ENCODE measurements at regions not wholly inside any gene's neighbourhood (a gene's known extent, or its start where the extent isn't known, plus 50 kb on each side); places are given as distances from the start of the nearest gene placed in this dataset.
"Not testable (repeated sequence)": the region's sequence is repeated elsewhere in the genome, so short reads cannot be mapped to it uniquely, and the experiment has no call there.

DNA sequence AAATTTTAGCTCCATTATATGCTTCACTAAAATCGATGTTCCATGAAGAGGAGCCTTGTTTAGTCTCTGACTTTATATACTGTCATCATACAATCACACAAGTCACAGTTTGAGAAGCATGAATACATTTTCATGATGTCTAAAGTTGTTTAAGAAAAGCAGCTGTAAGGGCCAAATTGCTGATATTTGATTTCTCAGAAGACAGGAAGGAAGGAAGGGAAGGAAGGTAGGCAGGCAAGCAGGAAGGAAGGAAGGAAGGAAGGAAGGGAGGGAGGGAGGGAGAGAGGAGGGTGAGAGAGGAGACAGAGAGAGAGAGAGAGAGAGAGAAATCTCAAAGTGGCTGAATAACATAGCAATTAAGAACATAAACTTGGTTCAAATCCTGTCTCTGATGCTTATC, 153.7 kb downstream of the RTL9 start:
- no TSS peak for BruUV-seq (replicated peaks)
- DNase-seq (ENCODE audit: unreplicated experiment), result no peak
- Mint-ChIP-seq H3K4me3 (ENCODE audit: unreplicated experiment) (no peak overlapping the region), H3K27ac (ENCODE audit: low read depth, unreplicated experiment) (no peak overlapping the region), H3K36me3 (ENCODE audit: insufficient read depth, unreplicated experiment) (no peaks in the 10 kb centered on the region), H3K4me1 (ENCODE audit: insufficient read depth, unreplicated experiment) (no peaks in the 10 kb centered on the region), H3K27me3 (ENCODE audit: insufficient read depth, unreplicated experiment) (peaks cover 85% of the 10 kb centered on the region), H3K9me3 (ENCODE audit: unreplicated experiment) (no peaks in the 10 kb centered on the region)
- ChIA-PET POLR2A (no interaction called here), CTCF (no interaction called here)
- TF ChIP-seq, protein P1, sequence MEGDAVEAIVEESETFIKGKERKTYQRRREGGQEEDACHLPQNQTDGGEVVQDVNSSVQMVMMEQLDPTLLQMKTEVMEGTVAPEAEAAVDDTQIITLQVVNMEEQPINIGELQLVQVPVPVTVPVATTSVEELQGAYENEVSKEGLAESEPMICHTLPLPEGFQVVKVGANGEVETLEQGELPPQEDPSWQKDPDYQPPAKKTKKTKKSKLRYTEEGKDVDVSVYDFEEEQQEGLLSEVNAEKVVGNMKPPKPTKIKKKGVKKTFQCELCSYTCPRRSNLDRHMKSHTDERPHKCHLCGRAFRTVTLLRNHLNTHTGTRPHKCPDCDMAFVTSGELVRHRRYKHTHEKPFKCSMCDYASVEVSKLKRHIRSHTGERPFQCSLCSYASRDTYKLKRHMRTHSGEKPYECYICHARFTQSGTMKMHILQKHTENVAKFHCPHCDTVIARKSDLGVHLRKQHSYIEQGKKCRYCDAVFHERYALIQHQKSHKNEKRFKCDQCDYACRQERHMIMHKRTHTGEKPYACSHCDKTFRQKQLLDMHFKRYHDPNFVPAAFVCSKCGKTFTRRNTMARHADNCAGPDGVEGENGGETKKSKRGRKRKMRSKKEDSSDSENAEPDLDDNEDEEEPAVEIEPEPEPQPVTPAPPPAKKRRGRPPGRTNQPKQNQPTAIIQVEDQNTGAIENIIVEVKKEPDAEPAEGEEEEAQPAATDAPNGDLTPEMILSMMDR (IDR thresholded peaks at IDR 0.05; ENCODE audit: unreplicated experiment), result no peak
- intact Hi-C loops (cut with micrococcal nuclease), result no loop called here

DNA sequence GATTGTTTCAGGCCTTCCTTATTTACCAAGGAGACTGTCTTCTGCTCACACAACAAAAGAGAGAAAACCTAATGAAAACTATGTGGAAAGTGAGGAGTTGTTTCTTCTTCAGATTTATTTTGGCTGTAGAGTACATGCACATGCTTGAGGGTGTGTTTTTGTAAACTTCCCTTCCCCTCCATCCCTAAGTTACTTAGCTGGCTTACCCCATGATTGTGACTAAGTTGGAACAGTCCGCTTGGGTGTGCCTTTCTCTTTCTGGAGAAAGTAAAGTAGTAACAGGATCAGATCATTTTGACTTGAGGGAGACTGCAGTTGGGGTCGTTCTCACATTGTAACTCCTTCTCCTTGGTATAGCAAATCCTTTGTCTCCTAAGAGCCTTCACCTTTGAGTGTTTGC, 155.9 kb downstream of the RTL9 start:
- BruUV-seq (replicated peaks), result no TSS peak
- DNase-seq (ENCODE audit: unreplicated experiment), result no peak
- TF ChIP-seq, protein P1 (IDR thresholded peaks at IDR 0.05; ENCODE audit: unreplicated experiment), result no peak
- H3K4me3 Mint-ChIP-seq (ENCODE audit: unreplicated experiment), result no peak overlapping the region
- POLR2A ChIA-PET, result no interaction called here
- intact Hi-C loops (cut with micrococcal nuclease), result no loop called here
- no peaks in the 10 kb centered on the region for H3K9me3 Mint-ChIP-seq (ENCODE audit: unreplicated experiment)
- CTCF ChIA-PET, result interaction anchor here (0.6 kb wide), 1 partner anchor 652 kb away, joined by 3 read pairs; no protein-coding TSS in a partner anchor
- no peak overlapping the region for H3K27ac Mint-ChIP-seq (ENCODE audit: low read depth, unreplicated experiment)
- H3K36me3 Mint-ChIP-seq (ENCODE audit: insufficient read depth, unreplicated experiment), result no peaks in the 10 kb centered on the region
- peaks cover 88% of the 10 kb centered on the region for H3K27me3 Mint-ChIP-seq (ENCODE audit: insufficient read depth, unreplicated experiment)
- no peaks in the 10 kb centered on the region for H3K4me1 Mint-ChIP-seq (ENCODE audit: insufficient read depth, unreplicated experiment)

DNA sequence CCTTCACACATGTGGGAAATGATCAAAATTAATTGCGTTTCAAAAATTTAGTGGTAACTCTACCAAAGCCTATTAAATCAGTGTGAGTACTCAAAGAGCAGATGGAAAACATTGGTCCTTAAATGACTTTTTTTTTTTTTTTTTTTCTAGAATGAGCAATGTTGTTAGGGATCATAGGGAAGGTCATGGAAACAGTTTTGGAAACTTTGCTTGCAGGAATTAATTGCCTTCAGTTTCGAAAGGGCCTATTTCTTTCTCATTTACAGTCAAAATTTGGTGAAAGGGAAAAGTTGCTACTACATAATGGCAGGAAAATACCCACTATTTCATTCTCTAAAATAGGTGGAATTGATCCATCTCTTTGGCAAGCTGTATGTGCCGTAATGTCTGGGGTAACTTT, 160.9 kb downstream of the RTL9 start:
- H3K27ac Mint-ChIP-seq (ENCODE audit: low read depth, unreplicated experiment), result no peak overlapping the region
- no TSS peak for BruUV-seq (replicated peaks)
- peaks cover 85% of the 10 kb centered on the region for H3K27me3 Mint-ChIP-seq (ENCODE audit: insufficient read depth, unreplicated experiment)
- intact Hi-C loops (cut with micrococcal nuclease), result no loop called here
- CTCF ChIA-PET, result interaction anchor here (1.4 kb wide), 1 partner anchor 69 kb away, joined by 6 read pairs; no protein-coding TSS in a partner anchor
- POLR2A ChIA-PET, result no interaction called here
- no peak overlapping the region for H3K4me3 Mint-ChIP-seq (ENCODE audit: unreplicated experiment)
- TF ChIP-seq, protein P1 (IDR thresholded peaks at IDR 0.05; ENCODE audit: unreplicated experiment), result no peak
- no peak for DNase-seq (ENCODE audit: unreplicated experiment)
- no peaks in the 10 kb centered on the region for H3K9me3 Mint-ChIP-seq (ENCODE audit: unreplicated experiment)
- no peaks in the 10 kb centered on the region for H3K36me3 Mint-ChIP-seq (ENCODE audit: insufficient read depth, unreplicated experiment)
- H3K4me1 Mint-ChIP-seq (ENCODE audit: insufficient read depth, unreplicated experiment), result no peaks in the 10 kb centered on the region

DNA sequence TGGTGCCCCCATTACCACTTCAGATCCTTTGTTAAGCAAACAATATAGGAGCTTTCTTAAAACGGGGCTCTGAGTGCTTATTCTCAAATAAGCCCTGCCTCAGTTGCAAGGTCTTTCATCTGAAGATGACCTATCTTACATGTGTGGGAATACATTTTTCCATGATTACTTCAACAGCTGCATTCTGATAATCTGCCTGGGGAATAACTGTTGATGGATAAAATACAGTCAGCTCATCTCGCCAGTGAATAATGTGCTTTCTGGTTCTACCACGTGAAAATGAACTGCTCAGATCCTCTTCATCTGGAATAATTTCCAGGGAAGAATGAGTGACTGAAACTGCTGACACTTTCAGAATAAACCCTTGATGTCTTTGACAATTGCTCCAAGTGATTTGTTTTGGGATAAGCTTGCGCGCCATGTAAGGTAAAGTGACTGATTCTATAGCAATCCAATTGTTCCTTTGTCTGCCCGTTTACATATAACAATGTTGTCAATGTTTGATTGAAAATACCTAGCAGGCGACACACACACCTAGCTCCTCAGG, 161.3 kb downstream of the RTL9 start:
- TF ChIP-seq, protein P1 (IDR thresholded peaks at IDR 0.05; ENCODE audit: unreplicated experiment), result no peak
- H3K36me3 Mint-ChIP-seq (ENCODE audit: insufficient read depth, unreplicated experiment), result no peaks in the 10 kb centered on the region
- CTCF ChIA-PET, result interaction anchor here (1.4 kb wide), 1 partner anchor 69 kb away, joined by 6 read pairs; no protein-coding TSS in a partner anchor
- H3K27ac Mint-ChIP-seq (ENCODE audit: low read depth, unreplicated experiment), result no peak overlapping the region
- intact Hi-C loops (cut with micrococcal nuclease), result no loop called here
- BruUV-seq (replicated peaks), result no TSS peak
- no peaks in the 10 kb centered on the region for H3K4me1 Mint-ChIP-seq (ENCODE audit: insufficient read depth, unreplicated experiment)
- no peaks in the 10 kb centered on the region for H3K9me3 Mint-ChIP-seq (ENCODE audit: unreplicated experiment)
- no peak overlapping the region for H3K4me3 Mint-ChIP-seq (ENCODE audit: unreplicated experiment)
- DNase-seq (ENCODE audit: unreplicated experiment), result no peak
- POLR2A ChIA-PET, result no interaction called here
- H3K27me3 Mint-ChIP-seq (ENCODE audit: insufficient read depth, unreplicated experiment), result peaks cover 80% of the 10 kb centered on the region

- H3K4me1 Mint-ChIP-seq (ENCODE audit: insufficient read depth, unreplicated experiment); intact Hi-C loops (cut with micrococcal nuclease); H3K36me3 Mint-ChIP-seq (ENCODE audit: insufficient read depth, unreplicated experiment); BruUV-seq (replicated peaks); H3K27ac Mint-ChIP-seq (ENCODE audit: low read depth, unreplicated experiment); DNase-seq (ENCODE audit: unreplicated experiment); H3K9me3 Mint-ChIP-seq (ENCODE audit: unreplicated experiment); POLR2A ChIA-PET; H3K4me3 Mint-ChIP-seq (ENCODE audit: unreplicated experiment): not testable (repeated sequence)
- CTCF ChIA-PET, result interaction anchor here (1.4 kb wide), 1 partner anchor 70 kb away, joined by 6 read pairs; no protein-coding TSS in a partner anchor
- peaks cover 74% of the 10 kb centered on the region for H3K27me3 Mint-ChIP-seq (ENCODE audit: insufficient read depth, unreplicated experiment)
Observed at GRCh38 chrX:110520652-110521051, 162.0 kb downstream of the RTL9 start.

Data from MCF 10A (cell line).